SK-N-SH treated with all-trans-retinoic acid at 6 μM for 48 hours (cell line): ENCODE measurements at regions not wholly inside any gene's neighbourhood (a gene's known extent, or its start where the extent isn't known, plus 50 kb on each side); places are given as distances from the start of the nearest gene placed in this dataset.

Experiments
- ATAC-seq: fragments of 200-7000 bp; cut with Tn5 transposase; 3 replicates; pipeline ENCODE4 v1.9.1; 2020; ENCODE audit warnings: mild to moderate bottlenecking, moderate library complexity
- ARNTL ChIP-seq: fragments of 450-650 bp; formaldehyde crosslinking; IDR thresholded peaks from 2 replicates; pipeline ENCODE4 v1.5.0; 2020; ENCODE audit warnings: low read depth, mild to moderate bottlenecking, moderate library complexity, borderline replicate concordance
- BACH2 ChIP-seq: fragments of 250-450 bp; sonication (Bioruptor Pico); IDR thresholded peaks from 2 replicates; pipeline ENCODE4 v1.9.0; 2021; ENCODE audit warnings: mild to moderate bottlenecking, borderline replicate concordance
- CREB5 ChIP-seq: fragments of 250-450 bp; sonication (Bioruptor Pico); IDR thresholded peaks from 2 replicates; pipeline ENCODE4 v1.5.1; 2020; ENCODE audit warnings: low read depth, mild to moderate bottlenecking, moderate library complexity
- CSDC2 ChIP-seq: fragments of 250-450 bp; sonication (Bioruptor Pico); IDR thresholded peaks from 2 replicates; pipeline ENCODE4 v1.5.0; 2020; ENCODE audit warnings: mild to moderate bottlenecking, moderate library complexity
- ESRRG ChIP-seq: fragments of 250-450 bp; sonication (Bioruptor Pico); IDR thresholded peaks from 2 replicates; pipeline ENCODE4 v1.6.1; 2021; ENCODE audit warnings: mild to moderate bottlenecking
- GLIS3 ChIP-seq: fragments of 250-450 bp; sonication (Bioruptor Pico); IDR thresholded peaks from 2 replicates; pipeline ENCODE4 v1.5.0; 2020; ENCODE audit warnings: mild to moderate bottlenecking, moderate library complexity
- ISL1 ChIP-seq: fragments of 250-450 bp; sonication (Bioruptor Pico); IDR thresholded peaks from 2 replicates; pipeline ENCODE4 v2.1.2; 2022; ENCODE audit warnings: mild to moderate bottlenecking, moderate library complexity
- OSR1 ChIP-seq: fragments of 250-450 bp; sonication (Bioruptor Pico); IDR thresholded peaks from 2 replicates; pipeline ENCODE4 v1.8.0; 2022; ENCODE audit warnings: moderate library complexity, mild to moderate bottlenecking, inconsistent platforms
- PATZ1 ChIP-seq: fragments of 250-450 bp; sonication (Bioruptor Pico); IDR thresholded peaks from 2 replicates; pipeline ENCODE4 v1.8.0; 2020; ENCODE audit warnings: mild to moderate bottlenecking, moderate library complexity, borderline replicate concordance
- POU6F1 ChIP-seq: fragments of 250-450 bp; sonication (Bioruptor Pico); IDR thresholded peaks from 2 replicates; pipeline ENCODE4 v1.8.0; 2021; ENCODE audit warnings: low read depth, mild to moderate bottlenecking, moderate library complexity, borderline replicate concordance
- PPARA ChIP-seq: fragments of 250-450 bp; sonication (Bioruptor Pico); IDR thresholded peaks from 2 replicates; pipeline ENCODE4 v1.5.0; 2020; ENCODE audit warnings: mild to moderate bottlenecking, borderline replicate concordance
- RARB ChIP-seq: fragments of 250-450 bp; sonication (Bioruptor Pico); IDR thresholded peaks from 2 replicates; pipeline ENCODE4 v1.8.0; 2021; ENCODE audit warnings: mild to moderate bottlenecking, moderate library complexity
- SNAI2 ChIP-seq: fragments of 250-450 bp; sonication (Bioruptor Pico); IDR thresholded peaks from 2 replicates; pipeline ENCODE4 v1.5.0; 2020; ENCODE audit warnings: mild to moderate bottlenecking, moderate library complexity
- TCF4 ChIP-seq: fragments of 250-450 bp; sonication (Bioruptor Pico); IDR thresholded peaks from 2 replicates; pipeline ENCODE4 v1.8.0; 2021; ENCODE audit warnings: mild to moderate bottlenecking, moderate library complexity, borderline replicate concordance
- TOX ChIP-seq: fragments of 250-450 bp; sonication (Bioruptor Pico); IDR thresholded peaks from 2 replicates; pipeline ENCODE4 v1.8.0; 2021; ENCODE audit warnings: mild to moderate bottlenecking, moderate library complexity, borderline replicate concordance
- ZC3H10 ChIP-seq: fragments of 250-450 bp; sonication (Bioruptor Pico); IDR thresholded peaks from 2 replicates; pipeline ENCODE4 v1.5.1; 2021; ENCODE audit warnings: mild to moderate bottlenecking, moderate library complexity
- ZFP3 ChIP-seq: fragments of 250-450 bp; sonication (Bioruptor Pico); IDR thresholded peaks from 2 replicates; pipeline ENCODE4 v1.5.0; 2020; ENCODE audit warnings: mild to moderate bottlenecking, moderate library complexity
- ZFP30 ChIP-seq: fragments of 450-650 bp; formaldehyde crosslinking; IDR thresholded peaks from 2 replicates; pipeline ENCODE4 v1.5.0; 2022; ENCODE audit warnings: mild to moderate bottlenecking, moderate library complexity
- ZNF70 ChIP-seq: fragments of 450-650 bp; formaldehyde crosslinking; IDR thresholded peaks from 2 replicates; pipeline ENCODE4 v1.5.0; 2020; ENCODE audit warnings: mild to moderate bottlenecking, moderate library complexity
- ZNF8 ChIP-seq: fragments of 450-650 bp; formaldehyde crosslinking; IDR thresholded peaks from 2 replicates; pipeline ENCODE4 v1.5.0; 2020; ENCODE audit warnings: mild to moderate bottlenecking, moderate library complexity
- TF ChIP-seq, protein P1 (sequence below): fragments of 250-450 bp; sonication (Bioruptor Pico); IDR thresholded peaks from 2 replicates; pipeline ENCODE4 v1.5.1; 2021; ENCODE audit warnings: mild to moderate bottlenecking, moderate library complexity
- TF ChIP-seq, protein P2 (sequence below): fragments of 250-450 bp; sonication (Bioruptor Pico); IDR thresholded peaks from 2 replicates; pipeline ENCODE4 v1.5.0; 2020; ENCODE audit warnings: mild to moderate bottlenecking, moderate library complexity

- TF ChIP-seq, protein P1, sequence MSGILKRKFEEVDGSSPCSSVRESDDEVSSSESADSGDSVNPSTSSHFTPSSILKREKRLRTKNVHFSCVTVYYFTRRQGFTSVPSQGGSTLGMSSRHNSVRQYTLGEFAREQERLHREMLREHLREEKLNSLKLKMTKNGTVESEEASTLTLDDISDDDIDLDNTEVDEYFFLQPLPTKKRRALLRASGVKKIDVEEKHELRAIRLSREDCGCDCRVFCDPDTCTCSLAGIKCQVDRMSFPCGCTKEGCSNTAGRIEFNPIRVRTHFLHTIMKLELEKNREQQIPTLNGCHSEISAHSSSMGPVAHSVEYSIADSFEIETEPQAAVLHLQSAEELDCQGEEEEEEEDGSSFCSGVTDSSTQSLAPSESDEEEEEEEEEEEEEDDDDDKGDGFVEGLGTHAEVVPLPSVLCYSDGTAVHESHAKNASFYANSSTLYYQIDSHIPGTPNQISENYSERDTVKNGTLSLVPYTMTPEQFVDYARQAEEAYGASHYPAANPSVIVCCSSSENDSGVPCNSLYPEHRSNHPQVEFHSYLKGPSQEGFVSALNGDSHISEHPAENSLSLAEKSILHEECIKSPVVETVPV (CRISPR knock-in tag), result no peak
- TF ChIP-seq ARNTL, result no peak
- no peak for TF ChIP-seq GLIS3 (CRISPR knock-in tag)
- TF ChIP-seq ESRRG, result no peak
- no peak for TF ChIP-seq ZC3H10 (CRISPR knock-in tag)
- TF ChIP-seq CREB5 (CRISPR knock-in tag), result no peak
- no peak for TF ChIP-seq TCF4 (CRISPR knock-in tag)
- TF ChIP-seq ZFP3, result no peak
- no peak for TF ChIP-seq PPARA (CRISPR knock-in tag)
- TF ChIP-seq RARB (CRISPR knock-in tag), result no peak
- no peak for TF ChIP-seq POU6F1 (CRISPR knock-in tag)
- TF ChIP-seq CSDC2 (CRISPR knock-in tag), result no peak
- no peak for TF ChIP-seq ZFP30 (CRISPR knock-in tag)
- no peak for TF ChIP-seq ZNF8
- no peak for TF ChIP-seq TOX (CRISPR knock-in tag)
- TF ChIP-seq PATZ1 (CRISPR knock-in tag), result no peak
- TF ChIP-seq OSR1 (CRISPR knock-in tag), result no peak
- no peak for TF ChIP-seq ISL1 (CRISPR knock-in tag)
- TF ChIP-seq, protein P2, sequence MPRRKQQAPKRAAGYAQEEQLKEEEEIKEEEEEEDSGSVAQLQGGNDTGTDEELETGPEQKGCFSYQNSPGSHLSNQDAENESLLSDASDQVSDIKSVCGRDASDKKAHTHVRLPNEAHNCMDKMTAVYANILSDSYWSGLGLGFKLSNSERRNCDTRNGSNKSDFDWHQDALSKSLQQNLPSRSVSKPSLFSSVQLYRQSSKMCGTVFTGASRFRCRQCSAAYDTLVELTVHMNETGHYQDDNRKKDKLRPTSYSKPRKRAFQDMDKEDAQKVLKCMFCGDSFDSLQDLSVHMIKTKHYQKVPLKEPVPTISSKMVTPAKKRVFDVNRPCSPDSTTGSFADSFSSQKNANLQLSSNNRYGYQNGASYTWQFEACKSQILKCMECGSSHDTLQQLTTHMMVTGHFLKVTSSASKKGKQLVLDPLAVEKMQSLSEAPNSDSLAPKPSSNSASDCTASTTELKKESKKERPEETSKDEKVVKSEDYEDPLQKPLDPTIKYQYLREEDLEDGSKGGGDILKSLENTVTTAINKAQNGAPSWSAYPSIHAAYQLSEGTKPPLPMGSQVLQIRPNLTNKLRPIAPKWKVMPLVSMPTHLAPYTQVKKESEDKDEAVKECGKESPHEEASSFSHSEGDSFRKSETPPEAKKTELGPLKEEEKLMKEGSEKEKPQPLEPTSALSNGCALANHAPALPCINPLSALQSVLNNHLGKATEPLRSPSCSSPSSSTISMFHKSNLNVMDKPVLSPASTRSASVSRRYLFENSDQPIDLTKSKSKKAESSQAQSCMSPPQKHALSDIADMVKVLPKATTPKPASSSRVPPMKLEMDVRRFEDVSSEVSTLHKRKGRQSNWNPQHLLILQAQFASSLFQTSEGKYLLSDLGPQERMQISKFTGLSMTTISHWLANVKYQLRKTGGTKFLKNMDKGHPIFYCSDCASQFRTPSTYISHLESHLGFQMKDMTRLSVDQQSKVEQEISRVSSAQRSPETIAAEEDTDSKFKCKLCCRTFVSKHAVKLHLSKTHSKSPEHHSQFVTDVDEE (CRISPR knock-in tag), result no peak
- ATAC-seq, result no peak
These were observed 296.9 kb upstream of the CHRNA7 start for GRCh38 chr15:31733424-31733823.

GRCh38 chr15:31740203-31740602 is 290.1 kb upstream of the CHRNA7 start:
- ATAC-seq, result no peak
- no peak for TF ChIP-seq CREB5 (CRISPR knock-in tag)
- TF ChIP-seq, protein P1 (CRISPR knock-in tag), result no peak
- no peak for TF ChIP-seq TOX (CRISPR knock-in tag)
- TF ChIP-seq POU6F1 (CRISPR knock-in tag), result no peak
- TF ChIP-seq ZC3H10 (CRISPR knock-in tag), result no peak
- TF ChIP-seq ZNF8, result no peak
- no peak for TF ChIP-seq SNAI2 (CRISPR knock-in tag)
- TF ChIP-seq PATZ1 (CRISPR knock-in tag), result no peak
- TF ChIP-seq RARB (CRISPR knock-in tag), result no peak
- no peak for TF ChIP-seq ZNF70 (CRISPR knock-in tag)
- TF ChIP-seq ZFP3, result no peak
- no peak for TF ChIP-seq BACH2 (CRISPR knock-in tag)
